ENCODE measurements at regions not wholly inside any gene's neighbourhood (a gene's known extent, or its start where the extent isn't known, plus 50 kb on each side); places are given as distances from the start of the nearest gene placed in this dataset.

DNA sequence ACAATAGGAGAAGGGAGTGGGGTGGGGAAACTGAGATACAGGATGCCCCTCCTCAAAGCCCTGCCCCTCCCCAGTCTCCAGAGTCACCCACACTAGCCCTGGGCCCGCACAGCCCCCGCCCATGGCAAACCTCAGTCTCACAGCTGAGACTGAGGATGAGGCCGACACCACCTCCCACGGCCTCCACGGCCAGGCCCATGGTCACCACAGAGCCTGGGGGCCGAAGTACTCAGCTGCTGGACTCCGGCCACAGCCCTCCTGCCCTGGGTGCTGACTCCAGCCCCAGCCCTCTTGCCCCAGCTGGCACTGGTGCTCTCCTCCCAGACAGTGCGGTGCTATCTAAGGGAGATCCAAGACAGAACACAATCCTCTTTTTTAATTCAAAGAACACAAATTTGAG, 176.1 kb downstream of the TTLL2 start:
- Histone ChIP-seq H3K27ac (no peak overlapping the region), H3K27me3 (no peaks in the 10 kb centered on the region), H3K4me1 (no peaks in the 10 kb centered on the region), H3K9me3 (no peaks in the 10 kb centered on the region), H3K36me3 (no peaks in the 10 kb centered on the region), H3K4me3 (no peak overlapping the region)
- TF ChIP-seq, protein P1, sequence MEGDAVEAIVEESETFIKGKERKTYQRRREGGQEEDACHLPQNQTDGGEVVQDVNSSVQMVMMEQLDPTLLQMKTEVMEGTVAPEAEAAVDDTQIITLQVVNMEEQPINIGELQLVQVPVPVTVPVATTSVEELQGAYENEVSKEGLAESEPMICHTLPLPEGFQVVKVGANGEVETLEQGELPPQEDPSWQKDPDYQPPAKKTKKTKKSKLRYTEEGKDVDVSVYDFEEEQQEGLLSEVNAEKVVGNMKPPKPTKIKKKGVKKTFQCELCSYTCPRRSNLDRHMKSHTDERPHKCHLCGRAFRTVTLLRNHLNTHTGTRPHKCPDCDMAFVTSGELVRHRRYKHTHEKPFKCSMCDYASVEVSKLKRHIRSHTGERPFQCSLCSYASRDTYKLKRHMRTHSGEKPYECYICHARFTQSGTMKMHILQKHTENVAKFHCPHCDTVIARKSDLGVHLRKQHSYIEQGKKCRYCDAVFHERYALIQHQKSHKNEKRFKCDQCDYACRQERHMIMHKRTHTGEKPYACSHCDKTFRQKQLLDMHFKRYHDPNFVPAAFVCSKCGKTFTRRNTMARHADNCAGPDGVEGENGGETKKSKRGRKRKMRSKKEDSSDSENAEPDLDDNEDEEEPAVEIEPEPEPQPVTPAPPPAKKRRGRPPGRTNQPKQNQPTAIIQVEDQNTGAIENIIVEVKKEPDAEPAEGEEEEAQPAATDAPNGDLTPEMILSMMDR (IDR thresholded peaks at IDR 0.05): no peak
- no peak for DNase-seq
- intact Hi-C loops (cut with DNase I): no loop called here
- no peak for ATAC-seq

DNA sequence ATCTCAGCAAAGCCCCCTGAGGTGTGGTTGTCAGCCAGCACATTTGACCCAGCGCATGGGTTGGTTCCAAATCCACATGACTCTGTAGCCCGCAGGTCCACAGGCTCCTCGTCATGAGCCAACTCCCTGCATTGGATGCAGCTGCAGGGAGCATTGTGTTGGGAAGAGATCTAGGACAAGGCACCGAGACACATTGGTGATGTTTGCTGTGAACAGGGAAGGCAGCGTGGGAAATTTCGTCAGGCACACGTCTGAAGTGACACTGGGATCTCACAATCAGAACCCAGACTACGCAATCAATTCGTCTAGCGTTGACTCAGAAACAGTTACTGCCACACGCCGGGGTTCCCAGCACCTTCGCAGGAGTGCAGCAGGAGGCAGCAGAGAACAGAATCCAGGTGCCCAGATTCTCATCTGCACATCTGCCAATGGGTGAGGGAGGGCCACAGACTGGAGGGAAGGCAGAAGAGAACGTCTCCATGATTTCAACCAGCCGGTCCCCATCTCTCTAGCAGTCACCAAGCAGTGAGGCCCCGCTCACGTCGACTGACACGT, 177.0 kb downstream of the TTLL2 start:
- DNase-seq (no peak), ATAC-seq (peak; percentile 51)
- TF ChIP-seq, protein P1 (IDR thresholded peaks at IDR 0.05): peak; percentile 14

DNA sequence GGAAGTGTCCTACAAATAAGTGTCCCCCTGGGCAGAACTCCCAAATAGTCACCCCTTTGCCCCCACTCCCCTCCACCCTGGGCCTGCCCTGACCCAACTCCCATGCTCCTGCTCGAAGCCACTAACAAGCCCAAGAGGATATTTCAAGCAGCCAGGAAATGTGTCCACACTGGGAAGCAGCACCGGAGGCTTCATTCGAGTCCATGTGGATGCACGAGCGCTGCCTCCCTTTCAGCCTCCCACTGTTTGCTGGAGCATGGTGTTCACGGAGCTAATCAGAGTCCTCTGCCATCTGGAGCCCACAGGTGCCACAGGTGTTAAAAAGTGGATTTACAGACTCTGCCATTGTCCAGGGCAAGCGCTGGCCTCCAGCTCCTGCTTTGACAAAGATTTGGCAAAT, 177.6 kb downstream of the TTLL2 start:
- DNase-seq (no peak), ATAC-seq (no peak)
- Histone ChIP-seq H3K4me1 (no peaks in the 10 kb centered on the region), H3K27me3 (no peaks in the 10 kb centered on the region), H3K36me3 (no peaks in the 10 kb centered on the region), H3K27ac (no peak overlapping the region), H3K9me3 (no peaks in the 10 kb centered on the region), H3K4me3 (no peak overlapping the region)
- TF ChIP-seq, protein P1 (IDR thresholded peaks at IDR 0.05): no peak
- intact Hi-C loops (cut with DNase I): no loop called here

More for the DNA sequence above, 177.0 kb downstream of the TTLL2 start:
- Histone ChIP-seq H3K27ac (no peak overlapping the region), H3K4me3 (no peak overlapping the region), H3K27me3 (no peaks in the 10 kb centered on the region), H3K36me3 (no peaks in the 10 kb centered on the region), H3K4me1 (no peaks in the 10 kb centered on the region), H3K9me3 (no peaks in the 10 kb centered on the region)
- intact Hi-C loops (cut with DNase I): no loop called here

DNA sequence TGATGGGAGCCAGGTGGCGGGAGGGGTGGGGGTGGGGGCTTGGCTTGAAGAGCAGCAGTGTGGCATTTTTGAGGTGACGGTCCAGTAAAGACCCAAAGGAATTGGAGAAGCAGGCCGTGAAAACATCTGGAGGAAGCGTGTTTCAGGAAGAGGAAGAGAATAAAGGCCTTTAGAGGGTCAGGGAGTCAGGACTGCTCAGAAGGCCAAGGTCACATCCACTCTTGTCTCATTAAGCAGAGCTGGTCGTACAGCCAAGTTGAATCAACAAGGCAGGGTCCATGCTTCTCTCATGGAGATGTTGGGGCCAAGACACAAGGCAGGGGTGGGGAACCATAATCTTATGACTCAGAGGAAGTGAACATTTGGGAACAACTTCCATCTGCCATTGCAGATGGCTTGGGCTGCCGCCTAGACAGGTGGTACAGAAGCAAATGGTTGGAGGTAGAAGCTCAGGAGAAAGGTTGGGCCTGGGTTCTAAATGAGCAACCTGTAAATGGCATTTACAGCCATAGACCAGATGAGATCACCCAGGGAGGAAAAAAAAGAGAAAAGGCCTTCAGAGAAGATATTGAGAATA, 179.6 kb downstream of the TTLL2 start:
- no peaks in the 10 kb centered on the region for H3K4me1 ChIP-seq
- H3K27me3 ChIP-seq: no peaks in the 10 kb centered on the region
- intact Hi-C loops (cut with DNase I): no loop called here
- no peaks in the 10 kb centered on the region for H3K9me3 ChIP-seq
- DNase-seq (no peak), ATAC-seq (no peak)
- H3K27ac ChIP-seq: no peak overlapping the region
- TF ChIP-seq, protein P1 (IDR thresholded peaks at IDR 0.05): no peak
- H3K4me3 ChIP-seq: no peak overlapping the region
- no peaks in the 10 kb centered on the region for H3K36me3 ChIP-seq

DNA sequence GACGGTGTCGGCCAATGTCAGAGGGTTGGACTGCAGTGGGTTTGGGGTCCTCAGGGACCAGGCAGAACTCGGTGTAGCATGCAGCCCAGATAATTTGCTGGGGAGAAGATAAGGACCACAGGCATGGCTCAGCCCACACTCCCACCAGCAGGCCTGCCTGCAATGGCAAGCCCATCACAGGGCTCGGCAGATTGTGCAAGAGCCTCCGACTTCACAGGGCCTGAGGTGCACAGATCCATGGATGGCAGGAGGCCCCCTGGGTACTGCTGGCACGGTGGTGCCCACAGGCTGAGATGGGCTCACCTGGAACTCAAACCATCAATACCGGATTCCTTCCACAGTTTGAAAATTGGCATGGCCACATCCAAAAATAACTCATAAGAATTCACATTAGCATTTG, 180.3 kb downstream of the TTLL2 start:
- Histone ChIP-seq H3K4me3 (no peak overlapping the region), H3K36me3 (no peaks in the 10 kb centered on the region), H3K9me3 (no peaks in the 10 kb centered on the region), H3K27ac (no peak overlapping the region), H3K4me1 (no peaks in the 10 kb centered on the region), H3K27me3 (no peaks in the 10 kb centered on the region)
- DNase-seq (no peak), ATAC-seq (peak; percentile 4)
- TF ChIP-seq, protein P1 (IDR thresholded peaks at IDR 0.05): no peak
- intact Hi-C loops (cut with DNase I): no loop called here

DNA sequence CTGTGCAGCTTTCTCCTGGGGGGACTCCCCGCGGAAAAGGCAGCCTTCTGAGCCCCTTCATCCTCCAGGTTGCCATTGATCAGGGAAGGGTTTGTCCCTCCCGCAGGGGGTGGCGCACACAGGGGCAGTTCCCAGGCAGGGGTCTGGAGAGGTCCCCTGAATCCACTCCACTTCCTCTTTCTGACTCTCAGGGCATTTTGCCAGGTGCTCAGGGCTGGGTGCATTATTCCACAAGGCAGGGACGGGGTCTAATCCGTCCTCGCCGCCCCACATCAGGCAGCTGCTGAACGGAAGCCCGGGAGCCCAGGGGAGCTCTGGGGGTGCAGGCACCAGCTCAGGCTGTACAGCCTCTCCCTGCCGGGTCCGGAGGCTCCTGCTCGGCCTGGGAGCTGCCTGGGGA, 180.9 kb downstream of the TTLL2 start:
- no peaks in the 10 kb centered on the region for H3K36me3 ChIP-seq
- H3K4me3 ChIP-seq: no peak overlapping the region
- H3K4me1 ChIP-seq: no peaks in the 10 kb centered on the region
- H3K27me3 ChIP-seq: no peaks in the 10 kb centered on the region
- H3K9me3 ChIP-seq: no peaks in the 10 kb centered on the region
- DNase-seq (no peak), ATAC-seq (no peak)
- TF ChIP-seq, protein P1 (IDR thresholded peaks at IDR 0.05): no peak
- intact Hi-C loops (cut with DNase I): no loop called here
- no peak overlapping the region for H3K27ac ChIP-seq

All from upper lobe of right lung (tissue), 1 donor.